NOMO-1 treated with DMSO at 0.1 percent for 48 hours (cell line): ENCODE measurements at regions not wholly inside any gene's neighbourhood (a gene's known extent, or its start where the extent isn't known, plus 50 kb on each side); places are given as distances from the start of the nearest gene placed in this dataset.
"Not testable (repeated sequence)": the region's sequence is repeated elsewhere in the genome, so short reads cannot be mapped to it uniquely, and the experiment has no call there.

Source experiments
- DNase-seq: peaks from one replicate; lab custom pipeline; 2025; ENCODE audit not compliant: unreplicated experiment; lab: John Stamatoyannopoulos, UW

DNA sequence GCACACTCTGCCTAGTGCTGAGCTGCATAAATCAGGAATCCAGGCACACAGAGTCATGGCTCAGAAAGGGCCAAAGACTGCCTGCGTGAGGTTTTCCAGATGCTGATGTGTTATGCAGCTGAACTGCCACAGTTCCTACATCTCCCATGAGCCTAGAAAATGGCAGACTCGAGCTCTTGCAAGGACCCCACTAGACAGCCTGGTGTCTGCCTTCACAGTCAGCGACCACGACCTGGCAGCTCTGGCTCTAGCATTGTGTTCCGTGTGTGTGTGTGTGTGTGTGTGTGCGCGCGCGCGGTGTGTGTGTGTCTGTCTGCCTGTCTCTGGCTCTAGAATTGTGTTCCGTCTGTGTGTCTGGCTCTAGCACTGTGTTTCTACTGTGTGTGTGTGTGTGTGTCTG is 203.6 kb upstream of the AGTR2 start:
- no peak for DNase-seq

DNA sequence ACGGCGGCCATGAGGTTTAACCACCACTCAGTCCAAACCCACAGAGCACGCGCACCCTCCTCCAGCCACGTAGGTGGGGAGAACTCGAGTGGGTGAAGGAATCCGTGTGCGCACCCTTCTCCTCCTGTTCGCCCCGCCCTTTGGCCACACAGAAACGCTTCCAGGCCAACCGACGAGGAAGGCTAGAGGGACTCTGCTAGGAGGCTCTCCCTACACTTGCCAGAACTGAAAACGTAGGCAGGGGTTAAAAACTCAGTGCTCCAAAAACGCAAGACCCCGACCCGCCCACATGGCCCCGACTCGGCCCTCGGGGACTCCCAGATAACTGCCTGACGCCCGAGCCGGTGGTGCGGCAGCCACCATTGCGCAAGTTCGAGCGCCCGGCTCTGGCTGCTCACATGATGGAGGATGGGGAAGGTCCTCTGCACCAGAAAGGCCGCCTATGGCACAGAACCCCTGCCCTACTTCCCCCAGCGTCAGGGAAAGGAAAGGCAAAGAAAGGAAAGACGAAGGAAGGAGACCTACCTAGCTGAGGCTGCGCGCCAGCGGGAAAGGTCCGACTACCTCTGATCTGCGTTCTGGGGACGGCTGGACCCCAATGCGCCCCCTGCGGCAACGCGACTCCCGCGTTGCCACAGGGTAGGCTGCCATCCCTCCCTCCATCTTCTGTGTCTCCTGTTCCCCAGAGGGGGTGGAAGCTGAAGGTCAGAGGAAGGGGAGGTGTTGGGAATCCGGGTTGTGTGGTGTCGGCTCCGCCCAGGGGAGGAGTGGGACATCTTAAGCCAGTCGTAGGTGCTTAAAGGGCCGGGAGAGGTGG is 201.9 kb upstream of the AGTR2 start:
- DNase-seq, result peak; percentile 37

DNA sequence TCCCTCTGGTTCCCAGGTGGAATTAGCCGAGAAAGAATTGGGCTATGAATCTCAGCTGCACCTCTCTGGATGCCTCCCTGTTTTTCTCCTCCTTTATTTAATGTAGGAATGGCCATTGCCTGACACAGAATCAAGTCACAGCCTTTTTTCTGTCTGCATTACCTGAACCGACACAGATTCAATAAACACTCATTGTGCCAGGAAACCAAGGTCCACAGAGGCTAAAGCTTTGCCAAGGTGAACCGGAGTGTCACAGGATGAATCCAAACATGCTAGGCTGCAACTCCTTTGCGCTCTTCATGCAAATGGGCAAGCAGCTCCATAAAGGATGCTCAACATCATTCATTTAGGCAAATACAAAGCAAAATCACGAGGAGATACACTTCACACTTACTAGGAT is 199.8 kb upstream of the AGTR2 start:
- DNase-seq, result no peak

DNA sequence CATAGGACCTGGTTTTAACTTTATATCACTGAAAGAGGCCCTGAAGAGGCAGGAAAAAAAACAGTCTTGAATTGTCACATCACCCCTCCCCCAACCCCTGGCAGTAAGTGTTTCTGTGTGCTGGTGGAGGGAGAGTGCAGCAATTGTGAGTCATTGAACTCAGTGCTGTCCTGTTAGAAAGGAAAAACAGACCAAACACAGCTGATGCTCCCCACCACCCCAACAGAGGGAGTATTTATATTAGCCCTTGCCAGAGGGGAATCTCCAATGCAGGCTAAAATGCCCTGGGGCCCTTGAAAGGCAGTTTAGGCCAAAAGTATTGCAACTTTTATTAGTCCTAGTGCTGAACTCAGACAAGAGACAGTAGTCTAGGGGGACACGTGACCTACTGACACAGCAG is 197.8 kb upstream of the AGTR2 start:
- DNase-seq, result no peak

DNA sequence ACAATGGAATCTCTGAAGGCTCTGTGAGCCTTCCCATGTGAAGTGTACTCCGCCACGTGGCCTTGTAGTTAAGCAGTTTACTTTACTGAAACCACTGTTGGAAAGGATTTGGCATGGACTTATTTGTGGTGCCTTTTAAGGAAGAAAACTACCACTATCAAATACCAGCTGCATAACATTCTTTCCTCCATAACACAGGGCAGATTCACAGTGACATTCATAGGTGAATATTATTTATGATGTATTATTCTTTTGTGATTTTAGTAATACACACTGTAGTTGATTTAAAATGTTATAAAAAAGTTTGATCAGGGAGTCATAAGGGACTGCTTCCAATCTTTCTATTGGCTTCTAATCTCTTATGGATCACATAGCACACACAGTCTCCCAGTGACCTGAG is 192.5 kb upstream of the AGTR2 start:
- no peak for DNase-seq

DNA sequence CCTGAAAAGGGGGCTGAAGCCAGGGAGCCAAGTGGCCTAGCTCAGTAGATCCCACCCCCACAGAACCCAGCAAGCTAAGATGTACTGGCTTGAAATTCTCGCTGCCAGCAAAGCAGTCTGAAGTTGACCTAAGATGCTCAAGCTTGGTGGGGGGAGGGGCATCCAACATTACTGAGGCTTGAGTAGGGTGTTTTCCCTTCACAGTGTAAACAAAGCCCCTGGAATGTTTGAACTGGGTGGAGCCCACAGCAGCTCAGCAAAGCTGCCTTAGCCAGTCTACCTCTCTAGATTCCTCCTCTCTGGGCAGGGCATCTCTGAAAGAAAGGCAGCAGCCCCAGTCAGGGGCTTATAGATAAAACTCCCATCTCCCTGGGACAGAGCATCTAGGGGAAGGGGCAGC is 187.4 kb upstream of the AGTR2 start:
- not testable (repeated sequence) for DNase-seq

DNA sequence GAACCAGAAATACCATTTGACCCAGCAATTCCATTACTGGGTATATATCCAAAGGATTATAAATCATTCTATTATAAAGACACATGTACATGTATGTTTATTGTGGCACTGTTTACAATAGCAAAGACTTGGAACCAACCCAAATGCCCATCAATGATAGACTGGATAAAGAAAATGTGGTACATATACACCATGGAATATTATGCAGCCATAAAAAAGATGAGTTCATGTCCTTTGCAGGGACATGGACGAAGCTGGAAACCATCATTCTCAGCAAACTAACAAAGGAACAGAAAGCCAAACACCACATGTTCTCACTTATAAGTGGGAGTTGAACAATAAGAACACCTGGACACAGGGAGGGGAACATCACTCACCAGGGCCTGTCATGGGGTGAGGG is 183.1 kb upstream of the AGTR2 start:
- not testable (repeated sequence) for DNase-seq

DNA sequence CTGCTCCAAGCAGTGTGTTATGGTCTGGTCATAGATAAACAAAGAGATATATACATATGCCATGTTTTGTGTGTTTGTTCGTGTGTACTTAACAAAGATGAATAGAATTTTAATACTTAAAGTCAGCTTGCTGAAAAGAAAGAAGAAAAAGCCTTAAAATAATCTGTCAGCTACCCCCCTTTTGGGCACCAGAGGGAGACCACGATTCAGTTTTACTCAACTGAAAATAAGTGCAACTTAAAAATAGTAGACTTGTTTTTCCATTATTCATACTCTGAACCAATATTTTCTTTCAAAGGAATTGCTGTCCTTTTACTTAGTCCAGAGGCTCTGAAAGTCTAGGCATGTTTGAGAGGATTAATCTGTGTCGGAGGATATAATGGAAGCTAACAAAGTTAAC is 181.7 kb upstream of the AGTR2 start:
- DNase-seq, result peak; percentile 24

DNA sequence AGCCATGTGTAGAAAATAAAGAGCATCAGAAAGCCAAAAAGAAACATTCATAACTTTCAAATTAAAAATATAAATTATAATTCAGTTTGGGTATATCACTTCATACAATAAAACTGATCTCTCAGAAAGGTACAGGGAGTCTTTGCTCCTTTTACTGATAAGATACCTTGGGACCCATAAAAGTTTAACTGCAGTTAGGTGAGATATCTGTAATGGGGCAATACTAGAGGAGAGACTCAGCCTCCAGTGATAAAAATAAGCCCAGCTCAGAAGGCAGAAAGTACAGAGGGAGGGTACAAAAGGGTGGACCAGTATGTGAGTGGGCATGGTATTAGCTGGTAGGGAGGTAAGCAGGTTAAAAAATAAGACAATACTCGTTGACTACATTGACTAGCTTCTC is 180.9 kb upstream of the AGTR2 start:
- no peak for DNase-seq

DNA sequence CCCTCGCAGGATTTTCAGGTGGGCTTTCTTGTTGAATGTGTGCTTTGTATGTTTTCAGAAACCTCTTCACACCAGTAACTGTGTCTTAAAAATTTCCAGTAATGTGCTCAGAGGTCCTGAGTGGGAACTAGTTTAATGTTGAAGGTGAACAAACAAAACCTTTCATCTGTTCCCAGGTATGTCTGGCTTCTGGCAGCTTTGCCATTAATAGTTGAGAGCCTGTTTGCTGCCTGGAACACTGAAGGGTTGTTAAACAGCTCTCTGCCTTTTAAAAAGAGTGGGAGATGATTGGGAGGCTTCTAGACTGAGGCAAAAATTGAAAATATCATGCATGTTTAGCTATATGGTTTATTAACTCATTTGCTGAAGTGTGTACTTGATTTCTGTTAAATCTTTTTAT is 161.2 kb upstream of the AGTR2 start:
- DNase-seq, result no peak

DNA sequence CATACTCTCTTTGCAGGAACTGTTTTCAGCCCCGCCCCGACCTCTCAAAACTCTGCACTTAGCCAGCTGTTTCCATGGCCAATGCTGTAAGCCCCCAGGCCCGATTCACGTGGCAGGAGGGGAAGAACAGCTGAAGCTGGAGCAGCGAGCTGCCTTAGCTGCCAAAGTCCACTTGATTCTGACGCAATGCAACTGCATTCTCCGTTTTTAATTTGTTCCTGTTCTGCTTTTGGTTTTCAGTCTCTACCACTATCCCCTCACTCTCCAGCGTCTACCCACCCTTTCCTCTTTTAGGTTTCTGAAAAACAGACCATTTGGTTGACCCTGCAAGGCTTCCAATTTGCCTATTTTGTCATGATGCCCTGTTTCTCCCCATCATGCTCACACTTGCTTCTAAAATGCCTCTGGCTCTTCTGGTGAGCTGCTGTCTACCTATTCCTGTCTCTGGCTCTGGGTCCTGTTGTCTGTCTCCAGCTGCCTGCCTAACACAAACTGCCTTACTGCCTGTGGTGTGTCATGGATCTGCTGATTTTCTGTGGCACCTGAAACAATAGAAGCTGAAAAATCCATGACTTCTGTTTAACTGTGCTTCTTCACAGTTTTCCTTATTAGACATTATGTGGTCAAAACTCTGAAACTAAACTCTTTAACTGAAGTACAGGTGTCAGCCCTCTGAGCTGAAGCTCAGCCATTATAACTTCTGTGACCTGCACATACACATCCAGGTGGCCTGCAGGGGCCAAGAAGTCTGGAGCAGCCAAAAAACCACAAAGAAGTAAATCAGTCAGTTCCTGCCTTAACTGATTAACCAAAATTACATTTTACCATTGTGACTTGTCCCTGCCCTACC is 160.5 kb upstream of the AGTR2 start:
- DNase-seq, result peak; percentile 95

DNA sequence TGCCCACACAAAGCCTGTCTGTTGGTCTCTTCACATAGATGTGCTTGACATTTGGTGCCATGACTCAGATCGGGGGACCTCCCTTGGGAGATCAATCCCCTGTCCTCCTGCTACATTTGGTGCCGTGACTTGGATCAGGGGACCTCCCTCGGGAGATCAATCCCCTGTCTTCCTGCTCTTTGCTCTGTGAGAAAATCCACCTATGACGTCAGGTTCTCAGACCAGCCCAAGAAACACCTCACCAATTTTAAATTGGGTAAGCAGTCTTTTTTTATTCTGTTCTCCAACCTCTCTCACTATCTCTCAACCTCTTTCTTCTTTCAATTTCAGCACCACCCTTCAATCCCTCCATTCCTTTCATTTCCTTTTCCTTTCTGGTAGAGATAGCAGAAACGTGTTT is 159.6 kb upstream of the AGTR2 start:
- no peak for DNase-seq

DNA sequence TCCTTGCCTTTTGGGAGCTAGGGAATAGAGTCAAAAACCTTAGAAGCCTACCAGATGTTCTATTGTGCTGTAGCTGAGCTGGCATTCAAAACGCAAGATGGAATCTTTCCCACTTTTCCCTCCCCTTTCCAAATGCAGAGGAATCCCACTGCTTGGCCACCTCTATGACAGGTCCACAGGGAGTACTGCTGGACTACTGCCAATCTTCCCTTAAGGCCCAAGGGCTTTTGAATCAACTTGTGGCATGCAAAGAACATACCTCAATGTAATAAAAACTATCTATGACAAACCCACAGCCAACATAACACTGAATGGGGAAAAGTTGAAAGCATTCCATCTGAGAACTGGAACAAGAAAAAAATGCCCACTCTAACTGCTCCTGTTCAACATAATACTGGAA is 139.2 kb upstream of the AGTR2 start:
- no peak for DNase-seq
